ENCODE measurements at regions not wholly inside any gene's neighbourhood (a gene's known extent, or its start where the extent isn't known, plus 50 kb on each side); places are given as distances from the start of the nearest gene placed in this dataset.

- H3K9me1 ChIP-seq (ENCODE audit: control insufficient read depth, insufficient read depth, low read length), result no peaks in the 10 kb centered on the region
- 0% methylated on average over 12 of the region's 12 CpGs for WGBS (ENCODE audit: insufficient coverage, low coverage, missing lambda C conversion rate)
- DNase-seq (ENCODE audit: extremely low read depth in 1 of 4, low spot score in 3 of 4), result no peak
- H3K27me3 ChIP-seq (ENCODE audit: control insufficient read depth in 2 of 2, insufficient read depth in 2 of 2, low read length in 2 of 2), result no peaks in the 10 kb centered on the region
- no peak overlapping the region for H3K27ac ChIP-seq (ENCODE audit: extremely low read depth, low read depth, low read length)
- no peaks in the 10 kb centered on the region for H3K36me3 ChIP-seq (ENCODE audit: control insufficient read depth, insufficient read depth, low read length)
- no peaks in the 10 kb centered on the region for H3K79me2 ChIP-seq (ENCODE audit: control insufficient read depth, insufficient read depth, low read length)
- peaks cover 2% of the 10 kb centered on the region; the same call in 1 of the 2 replicates for H3K9me3 ChIP-seq (replicated peaks; ENCODE audit: control insufficient read depth, insufficient read depth, low read depth, low read length)
- no peak overlapping the region for H3K4me3 ChIP-seq
- in situ Hi-C loops (cut with MboI), result no loop called here
- no peaks in the 10 kb centered on the region for H3K4me1 ChIP-seq (replicated peaks in 1 of 2; ENCODE audit: control insufficient read depth in 2 of 2, insufficient read depth in 2 of 2, low read length in 2 of 2)
- no peak overlapping the region for H2AFZ ChIP-seq (ENCODE audit: low read depth, low read length)
- BruUV-seq (replicated peaks), result no TSS peak
- intact Hi-C loops (cut with micrococcal nuclease), result no loop called here
- ChIA-PET CTCF (ENCODE audit: low intra/inter-chr PET ratio) (no interaction called here), POLR2A (no interaction called here)
- H4K20me1 ChIP-seq (replicated peaks; ENCODE audit: control insufficient read depth, insufficient read depth, low read length), result no peaks in the 10 kb centered on the region
- FAIRE-seq, result no peak
- H3K4me2 ChIP-seq (ENCODE audit: insufficient read depth, low read length), result no peak overlapping the region
- H3K9ac ChIP-seq (ENCODE audit: insufficient read depth in 1 of 2, low read depth in 2 of 2, low read length in 2 of 2), result no peak overlapping the region
- no peak for ATAC-seq
- TF ChIP-seq ZNF133 (CRISPR knock-in tag; IDR thresholded peaks at IDR 0.05), result no peak
- TF ChIP-seq ZNF740 (CRISPR knock-in tag; IDR thresholded peaks at IDR 0.05), result no peak
- TF ChIP-seq ZNF740 (tag; IDR thresholded peaks at IDR 0.05), result no peak
- no peak for TF ChIP-seq GATA2 (CRISPR knock-in tag; IDR thresholded peaks at IDR 0.05)
- no peak for TF ChIP-seq POLR2AphosphoS2 (IDR thresholded peaks at IDR 0.05; ENCODE audit: low read length)
- no peak for TF ChIP-seq U2AF1 (optimal IDR thresholded peaks at IDR 0.05; ENCODE audit: low read depth, low read length)
- TF ChIP-seq TRIM25 (IDR thresholded peaks at IDR 0.05; ENCODE audit: borderline replicate concordance), result no peak
- TF ChIP-seq SP1 (CRISPR knock-in tag; IDR thresholded peaks at IDR 0.05), result no peak
- no peak for TF ChIP-seq ZNF124 (CRISPR knock-in tag; IDR thresholded peaks at IDR 0.05)
- no peak for TF ChIP-seq TCFL5 (CRISPR knock-in tag; conservative IDR thresholded peaks at IDR 0.05)
- no peak for TF ChIP-seq POLR2AphosphoS5 (IDR thresholded peaks at IDR 0.05; ENCODE audit: control insufficient read depth, insufficient read depth, low read depth, low read length)
- TF ChIP-seq MBD2 (IDR thresholded peaks at IDR 0.05; ENCODE audit: borderline replicate concordance, low read depth), result no peak
- no peak for TF ChIP-seq IRF9 (tag; IDR thresholded peaks at IDR 0.05)
- TF ChIP-seq ZBTB11 (CRISPR knock-in tag; IDR thresholded peaks at IDR 0.05), result no peak
- TF ChIP-seq PHB2 (IDR thresholded peaks at IDR 0.05; ENCODE audit: low read depth), result no peak
- no peak for TF ChIP-seq KDM4B (IDR thresholded peaks at IDR 0.05; ENCODE audit: borderline replicate concordance in 2 of 2, low read depth in 1 of 2)
These were observed 260.0 kb downstream of the SI start for GRCh38 chr3:164818318-164818717.
